Activated T-helper 1 cell treated with anti-CD3 and anti-CD28 coated beads, Interleukin-12 subunit alpha, Interleukin-12 subunit beta, Interleukin-2, Interleukin-4 antibody, amounts not matched to agents 30 ng/mL and 10 ng/mL and 1 ng/mL, durations not matched to agents 14 hours and 24 hours and 36 hours (primary cell): ENCODE measurements at regions not wholly inside any gene's neighbourhood (a gene's known extent, or its start where the extent isn't known, plus 50 kb on each side); places are given as distances from the start of the nearest gene placed in this dataset.
"Not testable (repeated sequence)": the region's sequence is repeated elsewhere in the genome, so short reads cannot be mapped to it uniquely, and the experiment has no call there.

Experiments used
- DNase-seq: peaks from one replicate; pipeline ENCODE4 v3.0.0; 2021; ENCODE audit warnings: low spot score
- H3K27ac Mint-ChIP-seq: one replicate; pipeline ENCODE4 v1.8.0; 2021; ENCODE audit warnings: mild to moderate bottlenecking, mixed read lengths
- H3K27me3 Mint-ChIP-seq: one replicate; pipeline ENCODE4 v1.8.0; 2022; ENCODE audit warnings: mild to moderate bottlenecking, moderate library complexity, mixed read lengths; ENCODE audit not compliant: insufficient read depth
- H3K36me3 Mint-ChIP-seq: one replicate; pipeline ENCODE4 v1.8.0; 2021; ENCODE audit warnings: low read depth, mixed read lengths
- H3K4me1 Mint-ChIP-seq: one replicate; pipeline ENCODE4 v1.8.0; 2021; ENCODE audit warnings: low read depth, mixed read lengths
- H3K4me3 Mint-ChIP-seq: one replicate; pipeline ENCODE4 v1.8.0; 2021; ENCODE audit warnings: mild to moderate bottlenecking, moderate library complexity, mixed read lengths
- H3K9me3 Mint-ChIP-seq: one replicate; pipeline ENCODE4 v1.8.0; 2021; ENCODE audit warnings: mixed read lengths
- intact Hi-C: fragments of 100-400 bp; cut with micrococcal nuclease; formaldehyde crosslinking; loops from one replicate; pipeline ENCODE4 v1.15.1; 2024

GRCh38 chr1:112855152-112855828, 100.7 kb downstream of the SLC16A1 start:
- Mint-ChIP-seq H3K27ac (no peak overlapping the region), H3K27me3 (peaks cover 30% of the 10 kb centered on the region), H3K4me1 (no peaks in the 10 kb centered on the region), H3K4me3 (no peak overlapping the region), H3K36me3 (no peaks in the 10 kb centered on the region), H3K9me3 (no peaks in the 10 kb centered on the region)
- DNase-seq = no peak
- intact Hi-C loops = no loop called here

DNA sequence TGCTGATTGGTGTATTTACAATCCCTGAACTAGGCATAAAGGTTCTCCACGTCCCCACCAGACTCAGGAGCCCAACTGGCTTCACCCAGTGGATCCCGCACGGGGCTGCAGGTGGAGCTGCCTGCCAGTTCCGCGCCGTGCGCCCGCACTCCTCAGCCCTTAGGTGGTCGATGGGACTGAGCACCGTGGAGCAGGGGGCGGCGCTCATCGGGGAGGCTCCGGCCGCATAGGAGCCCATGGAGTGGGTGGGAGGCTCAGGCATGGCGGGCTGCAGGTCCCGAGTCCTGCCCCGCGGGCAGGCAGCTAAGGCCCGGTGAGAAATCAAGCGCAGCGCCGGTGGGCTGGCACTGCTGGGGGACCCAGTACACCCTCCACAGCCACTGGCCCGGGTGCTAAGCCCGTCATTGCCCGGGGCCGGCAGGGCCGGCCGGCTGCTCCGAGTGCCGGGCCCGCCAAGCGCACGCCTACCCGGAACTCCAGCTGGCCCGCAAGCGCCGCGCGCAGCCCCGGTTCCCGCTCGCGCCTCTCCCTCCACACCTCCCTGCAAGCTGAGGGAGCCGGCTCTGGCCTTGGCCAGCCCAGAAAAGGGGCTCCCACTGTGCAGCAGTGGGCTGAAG, 101.5 kb downstream of the SLC16A1 start:
- H3K9me3 Mint-ChIP-seq, H3K36me3 Mint-ChIP-seq, DNase-seq, H3K4me3 Mint-ChIP-seq, H3K4me1 Mint-ChIP-seq, intact Hi-C loops, H3K27ac Mint-ChIP-seq: not testable (repeated sequence)
- H3K27me3 Mint-ChIP-seq = peaks cover 37% of the 10 kb centered on the region

GRCh38 chr1:112853915-112854314, 102.1 kb downstream of the SLC16A1 start:
- DNase-seq, H3K4me1 Mint-ChIP-seq, H3K36me3 Mint-ChIP-seq, intact Hi-C loops, H3K27ac Mint-ChIP-seq, H3K9me3 Mint-ChIP-seq: not testable (repeated sequence)
- Mint-ChIP-seq H3K27me3 (peaks cover 41% of the 10 kb centered on the region), H3K4me3 (peak overlapping the region; percentile 33)

DNA sequence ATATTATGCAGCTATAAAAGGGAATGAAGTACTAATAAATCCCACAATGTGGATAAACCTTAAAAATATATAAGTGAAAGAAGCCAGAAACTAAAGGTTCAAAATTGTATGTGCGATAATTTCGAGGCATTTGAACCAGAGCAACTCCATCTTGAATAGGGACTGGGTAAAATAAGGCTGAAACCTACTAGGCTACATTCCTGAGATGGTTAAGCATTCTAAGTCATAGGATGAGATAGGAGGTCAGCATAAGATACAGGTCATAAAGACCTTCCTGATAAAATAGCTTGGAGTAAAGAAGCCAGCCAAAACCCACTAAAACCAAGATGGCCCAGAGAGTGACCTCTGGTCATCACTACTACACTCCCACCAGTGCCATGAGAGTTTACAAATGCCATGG, 103.1 kb downstream of the SLC16A1 start:
- H3K27me3 Mint-ChIP-seq = peaks cover 47% of the 10 kb centered on the region
- no peaks in the 10 kb centered on the region for H3K36me3 Mint-ChIP-seq
- no peaks in the 10 kb centered on the region for H3K4me1 Mint-ChIP-seq
- intact Hi-C loops = no loop called here
- no peak overlapping the region for H3K4me3 Mint-ChIP-seq
- no peaks in the 10 kb centered on the region for H3K9me3 Mint-ChIP-seq
- no peak for DNase-seq
- no peak overlapping the region for H3K27ac Mint-ChIP-seq

- no peak overlapping the region for H3K27ac Mint-ChIP-seq
- peaks cover 47% of the 10 kb centered on the region for H3K27me3 Mint-ChIP-seq
- no peaks in the 10 kb centered on the region for H3K36me3 Mint-ChIP-seq
- no peaks in the 10 kb centered on the region for H3K4me1 Mint-ChIP-seq
- no peak overlapping the region for H3K4me3 Mint-ChIP-seq
- no peak for DNase-seq
- no peaks in the 10 kb centered on the region for H3K9me3 Mint-ChIP-seq
- intact Hi-C loops = no loop called here
Observed at GRCh38 chr1:112852276-112852675, 103.7 kb downstream of the SLC16A1 start.

- H3K9me3 Mint-ChIP-seq = no peaks in the 10 kb centered on the region
- DNase-seq = no peak
- no peak overlapping the region for H3K27ac Mint-ChIP-seq
- no peak overlapping the region for H3K4me3 Mint-ChIP-seq
- intact Hi-C loops = no loop called here
- no peaks in the 10 kb centered on the region for H3K36me3 Mint-ChIP-seq
- H3K4me1 Mint-ChIP-seq = no peaks in the 10 kb centered on the region
- peaks cover 44% of the 10 kb centered on the region for H3K27me3 Mint-ChIP-seq
Observed at GRCh38 chr1:112850034-112850757, 105.8 kb downstream of the SLC16A1 start.

- intact Hi-C loops = no loop called here
- no peak overlapping the region for H3K4me3 Mint-ChIP-seq
- peaks cover 40% of the 10 kb centered on the region for H3K27me3 Mint-ChIP-seq
Observed at GRCh38 chr1:112849425-112850033, 106.5 kb downstream of the SLC16A1 start.

DNA sequence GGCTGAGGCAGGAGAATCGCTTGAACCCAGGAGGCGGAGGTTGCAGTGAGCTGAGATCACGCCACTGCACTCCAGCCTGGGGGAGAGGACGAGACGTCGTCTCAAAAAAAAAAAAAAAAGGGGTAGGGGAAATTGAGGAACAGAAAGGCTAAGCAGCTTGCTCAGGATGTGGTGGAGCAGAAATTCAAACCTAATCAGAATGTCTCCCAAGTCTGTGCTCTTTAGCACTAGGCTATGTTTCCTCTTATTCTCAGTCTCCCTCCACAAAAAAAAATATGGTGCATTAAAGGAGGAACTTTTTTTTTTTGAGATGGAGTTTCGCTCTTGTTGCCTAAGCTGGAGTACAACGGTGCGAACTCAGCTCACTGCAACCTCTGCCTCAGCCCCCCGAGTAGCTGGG, 114.2 kb downstream of the SLC16A1 start:
- Mint-ChIP-seq H3K4me1 (peaks cover 15% of the 10 kb centered on the region), H3K4me3 (no peak overlapping the region), H3K27me3 (peaks cover 25% of the 10 kb centered on the region), H3K9me3 (no peaks in the 10 kb centered on the region), H3K27ac (no peak overlapping the region), H3K36me3 (no peaks in the 10 kb centered on the region)
- DNase-seq = no peak
- intact Hi-C loops = no loop called here

More at GRCh38 chr1:112849425-112850033, 106.5 kb downstream of the SLC16A1 start:
- Mint-ChIP-seq H3K9me3 (no peaks in the 10 kb centered on the region), H3K4me1 (no peaks in the 10 kb centered on the region), H3K27ac (no peak overlapping the region), H3K36me3 (no peaks in the 10 kb centered on the region)
- DNase-seq = no peak

GRCh38 chr1:112840631-112841624, 115.1 kb downstream of the SLC16A1 start:
- intact Hi-C loops = no loop called here
- Mint-ChIP-seq H3K4me3 (peak overlapping the region; percentile 47), H3K9me3 (no peaks in the 10 kb centered on the region), H3K27me3 (peaks cover 27% of the 10 kb centered on the region), H3K27ac (no peak overlapping the region), H3K36me3 (no peaks in the 10 kb centered on the region), H3K4me1 (peaks cover 15% of the 10 kb centered on the region)
- peak; percentile 9 for DNase-seq

DNA sequence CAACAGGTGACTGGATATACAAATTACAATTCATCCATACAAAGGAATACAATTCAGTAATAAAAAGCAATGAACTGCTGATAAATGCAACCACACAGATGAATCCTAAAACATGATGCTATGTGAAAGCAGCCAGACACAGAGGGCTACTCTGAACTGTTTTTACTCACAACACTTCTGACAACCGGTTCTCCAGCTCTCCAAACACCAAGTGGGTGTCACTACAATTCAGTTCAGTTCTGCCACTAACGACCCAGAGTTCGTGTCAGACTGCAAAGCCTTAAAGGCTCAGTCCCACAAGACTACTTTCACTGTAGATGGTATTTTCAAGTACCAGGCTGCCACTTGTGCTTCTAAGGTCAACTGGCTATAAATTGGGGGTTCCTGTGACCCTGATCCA, 119.4 kb downstream of the SLC16A1 start:
- H3K9me3 Mint-ChIP-seq = no peaks in the 10 kb centered on the region
- peaks cover 26% of the 10 kb centered on the region for H3K27me3 Mint-ChIP-seq
- no peak overlapping the region for H3K27ac Mint-ChIP-seq
- peaks cover 15% of the 10 kb centered on the region for H3K4me1 Mint-ChIP-seq
- intact Hi-C loops = no loop called here
- no peaks in the 10 kb centered on the region for H3K36me3 Mint-ChIP-seq
- H3K4me3 Mint-ChIP-seq = no peak overlapping the region
- no peak for DNase-seq

- Mint-ChIP-seq H3K27me3 (peaks cover 13% of the 10 kb centered on the region), H3K9me3 (no peaks in the 10 kb centered on the region), H3K36me3 (no peaks in the 10 kb centered on the region), H3K4me3 (no peak overlapping the region), H3K4me1 (no peaks in the 10 kb centered on the region), H3K27ac (no peak overlapping the region)
- intact Hi-C loops = no loop called here
- no peak for DNase-seq
Observed at GRCh38 chr1:112833806-112834205, 118.7 kb upstream of the PPM1J start.

- intact Hi-C loops, DNase-seq, H3K36me3 Mint-ChIP-seq, H3K27ac Mint-ChIP-seq, H3K4me1 Mint-ChIP-seq, H3K4me3 Mint-ChIP-seq, H3K9me3 Mint-ChIP-seq: not testable (repeated sequence)
- peaks cover 18% of the 10 kb centered on the region for H3K27me3 Mint-ChIP-seq
Observed at GRCh38 chr1:112832259-112832658, 117.1 kb upstream of the PPM1J start.
